ENCODE measurements at regions not wholly inside any gene's neighbourhood (a gene's known extent, or its start where the extent isn't known, plus 50 kb on each side); places are given as distances from the start of the nearest gene placed in this dataset.

DNA sequence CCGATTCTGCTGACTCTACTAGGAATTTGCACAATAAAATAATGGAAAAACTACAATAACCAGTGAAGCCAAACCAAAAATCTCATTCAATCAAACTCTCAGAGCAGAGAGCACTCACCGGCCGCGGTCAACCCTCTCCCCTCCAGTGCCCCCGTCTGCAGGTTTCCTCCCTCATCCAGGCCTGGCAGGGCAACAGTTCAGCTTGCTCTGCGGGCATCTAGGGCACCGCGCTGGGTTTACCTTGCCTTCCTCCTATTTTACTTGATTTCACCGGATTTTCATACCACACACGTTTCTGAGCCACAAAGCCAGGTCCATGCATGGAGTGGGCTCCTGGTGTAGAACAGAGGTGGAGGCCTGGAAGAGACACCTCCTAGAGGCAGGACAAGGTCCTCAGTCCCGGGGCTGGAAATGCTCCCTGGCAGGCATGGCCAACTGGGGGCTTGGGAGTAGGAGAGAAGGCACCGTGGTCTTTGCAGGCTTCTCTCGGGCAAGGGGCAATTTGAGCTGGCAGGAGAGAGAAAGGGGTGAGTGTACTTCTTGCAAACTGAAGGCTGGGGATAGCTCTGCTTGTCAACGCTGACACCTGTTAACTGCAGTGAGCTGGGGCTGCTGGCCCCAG is 938.4 kb downstream of the BRD1 start:
- no peak overlapping the region for H3K4me2 ChIP-seq (ENCODE audit: low read length)
- H2AFZ ChIP-seq (ENCODE audit: low read depth, low read length, poor library complexity, severe bottlenecking) = no peak overlapping the region
- peaks cover 11% of the 10 kb centered on the region; the same call in 1 of the 2 replicates for H3K27me3 ChIP-seq (ENCODE audit: insufficient read depth, low read length)
- RAD21 ChIA-PET (ENCODE audit: low non-redundant PET in 1 of 2, low total read pairs in 2 of 2, uncharacterized antibody in 2 of 2, unreplicated experiment in 2 of 2) = no interaction called here
- H3K9ac ChIP-seq (ENCODE audit: low read length) = no peak overlapping the region
- intact Hi-C loops (cut with micrococcal nuclease) = no loop called here
- TF ChIP-seq EZH2phosphoT487 (IDR thresholded peaks at IDR 0.05; ENCODE audit: borderline replicate concordance) = no peak
- TF ChIP-seq, protein P1, sequence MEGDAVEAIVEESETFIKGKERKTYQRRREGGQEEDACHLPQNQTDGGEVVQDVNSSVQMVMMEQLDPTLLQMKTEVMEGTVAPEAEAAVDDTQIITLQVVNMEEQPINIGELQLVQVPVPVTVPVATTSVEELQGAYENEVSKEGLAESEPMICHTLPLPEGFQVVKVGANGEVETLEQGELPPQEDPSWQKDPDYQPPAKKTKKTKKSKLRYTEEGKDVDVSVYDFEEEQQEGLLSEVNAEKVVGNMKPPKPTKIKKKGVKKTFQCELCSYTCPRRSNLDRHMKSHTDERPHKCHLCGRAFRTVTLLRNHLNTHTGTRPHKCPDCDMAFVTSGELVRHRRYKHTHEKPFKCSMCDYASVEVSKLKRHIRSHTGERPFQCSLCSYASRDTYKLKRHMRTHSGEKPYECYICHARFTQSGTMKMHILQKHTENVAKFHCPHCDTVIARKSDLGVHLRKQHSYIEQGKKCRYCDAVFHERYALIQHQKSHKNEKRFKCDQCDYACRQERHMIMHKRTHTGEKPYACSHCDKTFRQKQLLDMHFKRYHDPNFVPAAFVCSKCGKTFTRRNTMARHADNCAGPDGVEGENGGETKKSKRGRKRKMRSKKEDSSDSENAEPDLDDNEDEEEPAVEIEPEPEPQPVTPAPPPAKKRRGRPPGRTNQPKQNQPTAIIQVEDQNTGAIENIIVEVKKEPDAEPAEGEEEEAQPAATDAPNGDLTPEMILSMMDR (IDR thresholded peaks at IDR 0.05 in 2 of 3, conservative IDR thresholded peaks at IDR 0.05 in 1 of 3; ENCODE audit: borderline replicate concordance in 1 of 3, insufficient read depth in 1 of 3, low read depth in 2 of 3, low read length in 2 of 3) = no peak
- TF ChIP-seq CEBPB (IDR thresholded peaks at IDR 0.05; ENCODE audit: low read depth) = no peak
- TF ChIP-seq POLR2A (IDR thresholded peaks at IDR 0.05; ENCODE audit: borderline replicate concordance, extremely low read depth, insufficient read depth, insufficient read length) = no peak
- TF ChIP-seq POLR2AphosphoS5 (IDR thresholded peaks at IDR 0.05; ENCODE audit: low read depth, low read length) = no peak
- no peak for TF ChIP-seq FOSL1 (IDR thresholded peaks at IDR 0.05; ENCODE audit: low read depth)
- TF ChIP-seq, protein P2, sequence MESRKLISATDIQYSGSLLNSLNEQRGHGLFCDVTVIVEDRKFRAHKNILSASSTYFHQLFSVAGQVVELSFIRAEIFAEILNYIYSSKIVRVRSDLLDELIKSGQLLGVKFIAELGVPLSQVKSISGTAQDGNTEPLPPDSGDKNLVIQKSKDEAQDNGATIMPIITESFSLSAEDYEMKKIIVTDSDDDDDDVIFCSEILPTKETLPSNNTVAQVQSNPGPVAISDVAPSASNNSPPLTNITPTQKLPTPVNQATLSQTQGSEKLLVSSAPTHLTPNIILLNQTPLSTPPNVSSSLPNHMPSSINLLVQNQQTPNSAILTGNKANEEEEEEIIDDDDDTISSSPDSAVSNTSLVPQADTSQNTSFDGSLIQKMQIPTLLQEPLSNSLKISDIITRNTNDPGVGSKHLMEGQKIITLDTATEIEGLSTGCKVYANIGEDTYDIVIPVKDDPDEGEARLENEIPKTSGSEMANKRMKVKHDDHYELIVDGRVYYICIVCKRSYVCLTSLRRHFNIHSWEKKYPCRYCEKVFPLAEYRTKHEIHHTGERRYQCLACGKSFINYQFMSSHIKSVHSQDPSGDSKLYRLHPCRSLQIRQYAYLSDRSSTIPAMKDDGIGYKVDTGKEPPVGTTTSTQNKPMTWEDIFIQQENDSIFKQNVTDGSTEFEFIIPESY (IDR thresholded peaks at IDR 0.05; ENCODE audit: extremely low read depth, insufficient replicate concordance, low read length) = no peak
- no peak for TF ChIP-seq YY1 (IDR thresholded peaks at IDR 0.05; ENCODE audit: extremely low read depth, insufficient replicate concordance, low read depth, low read length)
- TF ChIP-seq, protein P3, sequence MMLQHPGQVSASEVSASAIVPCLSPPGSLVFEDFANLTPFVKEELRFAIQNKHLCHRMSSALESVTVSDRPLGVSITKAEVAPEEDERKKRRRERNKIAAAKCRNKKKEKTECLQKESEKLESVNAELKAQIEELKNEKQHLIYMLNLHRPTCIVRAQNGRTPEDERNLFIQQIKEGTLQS (IDR thresholded peaks at IDR 0.05) = no peak
- no peak for TF ChIP-seq SRF (IDR thresholded peaks at IDR 0.05; ENCODE audit: low read depth)
- TF ChIP-seq, protein P4, sequence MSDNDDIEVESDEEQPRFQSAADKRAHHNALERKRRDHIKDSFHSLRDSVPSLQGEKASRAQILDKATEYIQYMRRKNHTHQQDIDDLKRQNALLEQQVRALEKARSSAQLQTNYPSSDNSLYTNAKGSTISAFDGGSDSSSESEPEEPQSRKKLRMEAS (IDR thresholded peaks at IDR 0.05) = no peak
- TF ChIP-seq ZFX (IDR thresholded peaks at IDR 0.05) = no peak
- TF ChIP-seq TCF7L2 (IDR thresholded peaks at IDR 0.05; ENCODE audit: borderline replicate concordance, extremely low read depth, insufficient read depth, insufficient read length) = no peak
- no peak for TF ChIP-seq ELF1 (IDR thresholded peaks at IDR 0.05; ENCODE audit: borderline replicate concordance, low read depth)
- TF ChIP-seq RAD21 (IDR thresholded peaks at IDR 0.05; ENCODE audit: low read depth) = no peak
- TF ChIP-seq EZH2 (IDR thresholded peaks at IDR 0.05) = no peak
- no peak for TF ChIP-seq EGR1 (IDR thresholded peaks at IDR 0.05; ENCODE audit: low read depth)
- TF ChIP-seq JUND (IDR thresholded peaks at IDR 0.05) = no peak
- H4K20me1 ChIP-seq (ENCODE audit: insufficient read depth) = no peaks in the 10 kb centered on the region
- no peak overlapping the region for H3K4me3 ChIP-seq (replicated peaks in 1 of 2; ENCODE audit: low read depth in 1 of 2, low read length in 2 of 2)
- POLR2A ChIA-PET = no interaction called here
- DNase-seq (ENCODE audit: low read depth, low spot score) (no peak), ATAC-seq (no peak)
- H3K36me3 ChIP-seq (ENCODE audit: control insufficient read depth in 1 of 2, insufficient read depth in 2 of 2, low read length in 2 of 2) = no peaks in the 10 kb centered on the region
- H3K4me1 ChIP-seq (ENCODE audit: control insufficient read depth in 1 of 2, insufficient read depth in 2 of 2, low read length in 2 of 2) = no peaks in the 10 kb centered on the region
- no peak overlapping the region for H3K27ac ChIP-seq (ENCODE audit: low read depth, low read length)
- no peaks in the 10 kb centered on the region for H3K9me3 ChIP-seq (ENCODE audit: control insufficient read depth in 1 of 2, insufficient read depth in 1 of 2, low read depth in 1 of 2, low read length in 2 of 2)
- CTCF ChIA-PET = no interaction called here
- H3K9me2 ChIP-seq (ENCODE audit: insufficient read depth) = no peaks in the 10 kb centered on the region
- no TSS peak for BruUV-seq (replicated peaks)
- no peaks in the 10 kb centered on the region for H3K79me2 ChIP-seq (ENCODE audit: insufficient read depth, low read length)
